CD14-positive monocyte (primary cell): ENCODE measurements at regions not wholly inside any gene's neighbourhood (a gene's known extent, or its start where the extent isn't known, plus 50 kb on each side); places are given as distances from the start of the nearest gene placed in this dataset.
A peak's percentile ranks its signal among the peaks of the same experiment; 100 is the strongest.

Experiments
- DNase-seq, 3 donors: peaks; one replicate each; pipeline ENCODE4 v3.0.0-alpha.2; 2011 to 2022
- H2AFZ ChIP-seq: 2 replicates; pipeline ENCODE4 v1.6.0; 2012; ENCODE audit warnings: mild to moderate bottlenecking, low read depth, low read length, inconsistent platforms; ENCODE audit not compliant: insufficient read depth, poor library complexity, severe bottlenecking
- H3K27ac ChIP-seq, 2 donors: 1 replicate in 1 of 2; 2 replicates in 1 of 2; pipeline ENCODE4 v1.5.1; 2012 to 2013; ENCODE audit warnings: low read length in 2 of 2, control low read depth in 1 of 2, inconsistent platforms in 1 of 2, low read depth in 1 of 2, mild to moderate bottlenecking in 1 of 2
- H3K27me3 ChIP-seq, 2 donors: one replicate each; pipeline versions ENCODE4 v1.6.0 to v1.6.1; 2011 to 2013; ENCODE audit warnings: low read length in 2 of 2; ENCODE audit not compliant: control insufficient read depth in 2 of 2, insufficient read depth in 2 of 2
- H3K36me3 ChIP-seq, 2 donors: replicated peaks in 1 of 2; 1 replicate in 1 of 2; 2 replicates in 1 of 2; pipeline versions ENCODE4 v1.5.1 to v1.6.1; 2012 to 2013; ENCODE audit warnings: low read length in 2 of 2, control low read depth in 1 of 2, inconsistent platforms in 1 of 2, mild to moderate bottlenecking in 1 of 2; ENCODE audit not compliant: insufficient read depth in 2 of 2, control insufficient read depth in 1 of 2
- H3K4me1 ChIP-seq, 2 donors: 1 replicate in 1 of 2; 2 replicates in 1 of 2; pipeline versions ENCODE4 v1.5.1 to v1.6.1; 2012 to 2013; ENCODE audit warnings: low read length in 2 of 2, control low read depth in 1 of 2, inconsistent platforms in 1 of 2, mild to moderate bottlenecking in 1 of 2, moderate library complexity in 1 of 2; ENCODE audit not compliant: insufficient read depth in 2 of 2, control insufficient read depth in 1 of 2
- H3K4me2 ChIP-seq: replicated peaks from 2 replicates; pipeline ENCODE3; 2012; ENCODE audit warnings: low read length, moderate library complexity, mild to moderate bottlenecking; ENCODE audit not compliant: poor library complexity, severe bottlenecking; ENCODE audit errors: extremely low read depth
- H3K4me3 ChIP-seq, 3 experiments: fragments of 200-600 bp in 1 of 3; sonication (generic) in 1 of 3; replicated peaks in 1 of 3; 1 replicate in 2 of 3; 2 replicates in 1 of 3; pipeline ENCODE4 v1.5.1; 2011 to 2013; ENCODE audit warnings: low read length in 3 of 3, mild to moderate bottlenecking in 3 of 3, control low read depth in 2 of 3, low read depth in 2 of 3, inconsistent platforms in 1 of 3, moderate library complexity in 1 of 3
- H3K79me2 ChIP-seq: 2 replicates; pipeline ENCODE4 v1.6.0; 2012; ENCODE audit warnings: mild to moderate bottlenecking, control low read depth, inconsistent platforms, low read length, moderate library complexity; ENCODE audit not compliant: insufficient read depth
- H3K9ac ChIP-seq: 2 replicates; pipeline ENCODE4 v1.6.0; 2017; ENCODE audit warnings: low read length, mild to moderate bottlenecking; ENCODE audit not compliant: insufficient read depth, poor library complexity, severe bottlenecking
- H3K9me3 ChIP-seq, 2 donors: replicated peaks in 1 of 2; 1 replicate in 1 of 2; 2 replicates in 1 of 2; pipeline versions ENCODE4 v1.5.1 to v1.6.1; 2012 to 2013; ENCODE audit warnings: low read length in 2 of 2, control low read depth in 1 of 2; ENCODE audit not compliant: control insufficient read depth in 1 of 2, insufficient read depth in 1 of 2
- H4K20me1 ChIP-seq: 2 replicates; pipeline ENCODE4 v1.6.0; 2012; ENCODE audit warnings: mild to moderate bottlenecking, low read length, control low read depth, moderate library complexity; ENCODE audit not compliant: insufficient read depth
- H3K27ac Mint-ChIP-seq, 7 donors: one replicate each; pipeline ENCODE4 v1.8.0; 2020; ENCODE audit warnings: mild to moderate bottlenecking in 7 of 7, mixed read lengths in 7 of 7, moderate library complexity in 6 of 7, inconsistent platforms in 2 of 7
- H3K27me3 Mint-ChIP-seq, 3 donors: one replicate each; pipeline ENCODE4 v1.8.0; 2021 to 2022; ENCODE audit warnings: low read depth in 3 of 3, mild to moderate bottlenecking in 3 of 3, mixed read lengths in 3 of 3, moderate library complexity in 3 of 3, inconsistent platforms in 1 of 3
- H3K36me3 Mint-ChIP-seq, 2 donors: one replicate each; pipeline ENCODE4 v1.8.0; 2020; ENCODE audit warnings: mixed read lengths in 2 of 2, inconsistent platforms in 1 of 2, mild to moderate bottlenecking in 1 of 2
- H3K4me1 Mint-ChIP-seq: one replicate; pipeline ENCODE4 v1.8.0; 2020; ENCODE audit warnings: mild to moderate bottlenecking, mixed read lengths
- H3K4me3 Mint-ChIP-seq, 2 donors: one replicate each; pipeline ENCODE4 v1.8.0; 2020; ENCODE audit warnings: mild to moderate bottlenecking in 2 of 2, mixed read lengths in 2 of 2, moderate library complexity in 1 of 2
- H3K9me3 Mint-ChIP-seq, 7 donors: one replicate each; pipeline ENCODE4 v1.8.0; 2020 to 2022; ENCODE audit warnings: mixed read lengths in 7 of 7, mild to moderate bottlenecking in 6 of 7, moderate library complexity in 6 of 7, inconsistent platforms in 2 of 7
- WGBS: methylation state at CpG from one replicate; pipeline ENCODE4 v1.1.5; 2013; ENCODE audit warnings: missing lambda C conversion rate; ENCODE audit not compliant: insufficient coverage; 5-methylcytosine and 5-hydroxymethylcytosine counted together
- intact Hi-C, 2 donors: fragments of 100-400 bp; cut with micrococcal nuclease; formaldehyde crosslinking; loops; one replicate each; pipeline versions ENCODE4 v1.15.0 to v1.15.1; 2023
- TF ChIP-seq, protein P1 (sequence below): fragments of 200-600 bp; IDR thresholded peaks from one replicate; pipeline ENCODE4 v1.8.0; 2022; ENCODE audit warnings: antibody characterized with exemption, mild to moderate bottlenecking

DNA sequence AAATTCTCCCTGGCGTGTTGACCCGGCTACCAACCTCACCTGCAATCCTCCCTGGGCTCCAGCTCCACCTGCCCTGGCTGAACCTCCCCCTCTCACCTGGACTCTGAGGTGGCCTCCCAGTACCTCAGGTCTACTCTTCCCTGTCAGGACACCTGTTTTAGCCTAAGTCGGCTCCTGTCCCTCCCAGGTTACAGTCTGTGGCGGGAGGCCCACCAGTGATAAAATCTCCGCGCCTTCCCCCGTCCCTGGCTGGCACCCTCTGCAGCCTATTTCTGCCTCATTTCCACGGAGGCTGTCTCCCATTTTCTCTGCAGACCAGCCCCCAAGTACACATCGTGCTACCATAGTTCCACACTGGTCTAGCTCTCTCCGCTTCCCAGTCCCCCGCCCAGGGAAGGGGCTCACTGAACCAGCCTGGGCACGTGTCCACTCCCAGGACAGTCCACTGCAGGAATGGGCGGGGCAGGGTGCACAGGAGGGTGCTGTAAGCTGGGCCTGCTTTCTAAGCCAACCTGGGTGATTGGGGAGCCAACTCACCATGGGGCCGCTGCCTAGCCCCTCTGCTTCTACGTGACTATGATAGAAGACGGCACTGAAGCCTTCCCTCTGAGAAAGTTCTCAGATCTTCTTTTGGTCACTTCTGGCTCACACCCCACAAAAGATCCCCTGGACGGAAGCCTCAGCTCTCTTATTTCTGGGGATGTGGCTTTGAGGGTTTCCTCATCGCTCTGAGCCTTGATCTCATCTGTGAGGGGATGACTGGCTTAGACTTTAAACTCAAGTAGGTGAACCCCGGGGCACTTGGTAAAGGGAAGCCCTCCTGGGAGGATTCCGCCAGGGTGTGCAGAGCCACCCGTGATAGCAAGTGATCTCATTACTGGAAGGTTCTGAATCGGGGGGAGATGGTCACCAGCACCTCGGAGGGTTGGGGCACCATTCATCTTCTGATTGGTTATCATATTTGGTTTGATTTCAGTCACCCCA, 96.6 kb downstream of the NSMCE3 start:
- 92% methylated on average over 15 of the region's 23 CpGs for WGBS
- Histone ChIP-seq H3K27ac (no peak overlapping the region), H3K9me3 (no peaks in the 10 kb centered on the region), H3K36me3 (no peaks in the 10 kb centered on the region), H3K9ac (no peak overlapping the region), H2AFZ (no peak overlapping the region), H3K4me1 (no peaks in the 10 kb centered on the region), H3K4me2 (no peak overlapping the region), H3K4me3 (no peak overlapping the region), H3K27me3 (no peaks in the 10 kb centered on the region), H4K20me1 (no peaks in the 10 kb centered on the region), H3K79me2 (no peaks in the 10 kb centered on the region)
- DNase-seq, result no peak
- H3K36me3 Mint-ChIP-seq, result no peaks in the 10 kb centered on the region
- H3K27me3 Mint-ChIP-seq, result peaks cover 3 to 7% (median 3%) of the 10 kb centered on the region in 3 donors
- H3K4me1 Mint-ChIP-seq, result no peaks in the 10 kb centered on the region
- H3K9me3 Mint-ChIP-seq, result peaks cover 0 to 6% (median 2%) of the 10 kb centered on the region in 7 donors
- H3K4me3 Mint-ChIP-seq, result no peak overlapping the region
- no peak overlapping the region for H3K27ac Mint-ChIP-seq
- TF ChIP-seq, protein P1, sequence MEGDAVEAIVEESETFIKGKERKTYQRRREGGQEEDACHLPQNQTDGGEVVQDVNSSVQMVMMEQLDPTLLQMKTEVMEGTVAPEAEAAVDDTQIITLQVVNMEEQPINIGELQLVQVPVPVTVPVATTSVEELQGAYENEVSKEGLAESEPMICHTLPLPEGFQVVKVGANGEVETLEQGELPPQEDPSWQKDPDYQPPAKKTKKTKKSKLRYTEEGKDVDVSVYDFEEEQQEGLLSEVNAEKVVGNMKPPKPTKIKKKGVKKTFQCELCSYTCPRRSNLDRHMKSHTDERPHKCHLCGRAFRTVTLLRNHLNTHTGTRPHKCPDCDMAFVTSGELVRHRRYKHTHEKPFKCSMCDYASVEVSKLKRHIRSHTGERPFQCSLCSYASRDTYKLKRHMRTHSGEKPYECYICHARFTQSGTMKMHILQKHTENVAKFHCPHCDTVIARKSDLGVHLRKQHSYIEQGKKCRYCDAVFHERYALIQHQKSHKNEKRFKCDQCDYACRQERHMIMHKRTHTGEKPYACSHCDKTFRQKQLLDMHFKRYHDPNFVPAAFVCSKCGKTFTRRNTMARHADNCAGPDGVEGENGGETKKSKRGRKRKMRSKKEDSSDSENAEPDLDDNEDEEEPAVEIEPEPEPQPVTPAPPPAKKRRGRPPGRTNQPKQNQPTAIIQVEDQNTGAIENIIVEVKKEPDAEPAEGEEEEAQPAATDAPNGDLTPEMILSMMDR, result no peak
- intact Hi-C loops, result no loop called here

DNA sequence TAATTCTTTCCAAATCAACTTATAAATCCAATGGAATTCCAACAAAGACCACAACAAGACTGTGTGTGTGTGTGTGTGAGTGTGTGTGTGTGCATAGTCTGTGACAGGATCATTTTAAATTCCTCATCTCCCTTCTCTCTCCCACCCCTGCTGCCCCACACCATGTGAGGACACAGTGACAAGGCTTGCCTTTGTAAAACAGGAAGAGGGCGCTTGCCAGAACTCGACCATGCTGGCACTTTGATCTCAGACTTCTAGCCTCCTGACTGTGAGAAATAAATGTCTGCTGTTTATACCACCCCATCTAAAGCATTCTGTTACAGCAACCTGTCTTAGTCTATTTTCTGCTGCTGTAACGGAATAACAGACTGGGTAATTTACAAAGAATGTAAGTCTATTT, 99.1 kb downstream of the NSMCE3 start:
- TF ChIP-seq, protein P1, result no peak
- Histone ChIP-seq H3K9ac (no peak overlapping the region), H4K20me1 (no peaks in the 10 kb centered on the region), H3K9me3 (no peaks in the 10 kb centered on the region), H2AFZ (no peak overlapping the region), H3K27me3 (no peaks in the 10 kb centered on the region), H3K4me3 (no peak overlapping the region), H3K36me3 (no peaks in the 10 kb centered on the region), H3K27ac (no peak overlapping the region), H3K79me2 (no peaks in the 10 kb centered on the region), H3K4me1 (no peaks in the 10 kb centered on the region), H3K4me2 (no peak overlapping the region)
- intact Hi-C loops, result no loop called here
- Mint-ChIP-seq H3K27ac (no peak overlapping the region), H3K4me3 (peak overlapping the region in 1 of 2 donors; percentile 3), H3K4me1 (no peaks in the 10 kb centered on the region), H3K9me3 (peaks cover 0 to 6% (median 2%) of the 10 kb centered on the region in 7 donors), H3K36me3 (no peaks in the 10 kb centered on the region), H3K27me3 (peaks cover 3 to 4% (median 3%) of the 10 kb centered on the region in 3 donors)
- no peak for DNase-seq
- WGBS, result 71% methylated on average over 3 of the region's 3 CpGs
